ENCODE measurements at regions not wholly inside any gene's neighbourhood (a gene's known extent, or its start where the extent isn't known, plus 50 kb on each side); places are given as distances from the start of the nearest gene placed in this dataset.

GRCh38 chr2:35035883-35036282 lies 1319.7 kb upstream of the CRIM1 start:
- DNase-seq (ENCODE audit: extremely low read depth, low read depth, low spot score), result no peak

- no peak for DNase-seq (ENCODE audit: extremely low read depth, low read depth, low spot score)
These were observed 1321.8 kb upstream of the CRIM1 start for GRCh38 chr2:35033748-35034147.

DNA sequence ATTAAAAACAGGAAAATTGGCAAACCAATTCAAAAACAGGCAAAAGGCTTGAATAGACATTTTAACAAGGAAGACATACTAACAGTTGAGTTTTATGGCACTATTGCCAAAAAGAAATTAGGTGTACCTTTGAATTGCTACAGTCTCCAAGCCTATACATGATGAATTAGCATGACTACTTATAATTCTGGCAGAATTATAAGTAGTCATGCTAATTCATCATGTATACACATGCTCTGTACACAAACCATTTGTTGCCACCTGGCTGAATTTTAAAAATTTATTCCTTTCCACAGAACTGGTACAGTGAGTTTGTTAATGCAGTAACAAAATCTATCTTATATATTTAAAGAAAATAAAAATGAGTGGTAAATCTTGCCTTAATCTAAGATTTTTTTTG lies 1332.0 kb upstream of the CRIM1 start:
- DNase-seq (ENCODE audit: extremely low read depth, low read depth, low spot score), result no peak

GRCh38 chr2:35000453-35000852 lies 1355.1 kb upstream of the CRIM1 start:
- DNase-seq (ENCODE audit: extremely low read depth, low read depth, low spot score), result no peak

DNA sequence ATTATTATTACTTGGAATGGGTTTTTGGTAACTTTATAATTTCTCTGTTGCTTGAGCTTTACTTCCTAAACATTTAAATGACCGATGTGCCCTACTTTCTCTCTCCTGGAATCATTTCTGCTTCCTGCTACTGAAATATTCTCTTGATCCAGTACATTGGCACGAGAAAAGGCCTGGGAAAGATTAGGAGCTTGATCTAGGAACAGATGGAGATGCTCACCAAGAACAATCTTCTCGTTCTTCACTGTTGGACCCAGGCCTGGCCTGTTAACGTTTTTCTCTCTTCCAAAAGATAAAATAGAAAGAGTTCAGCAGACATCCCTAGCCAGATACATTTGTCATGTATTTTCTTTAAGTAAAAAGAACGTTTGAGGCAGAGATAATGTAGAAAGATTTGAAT lies 1356.8 kb upstream of the CRIM1 start:
- DNase-seq (ENCODE audit: extremely low read depth, low read depth, low spot score), result no peak

DNA sequence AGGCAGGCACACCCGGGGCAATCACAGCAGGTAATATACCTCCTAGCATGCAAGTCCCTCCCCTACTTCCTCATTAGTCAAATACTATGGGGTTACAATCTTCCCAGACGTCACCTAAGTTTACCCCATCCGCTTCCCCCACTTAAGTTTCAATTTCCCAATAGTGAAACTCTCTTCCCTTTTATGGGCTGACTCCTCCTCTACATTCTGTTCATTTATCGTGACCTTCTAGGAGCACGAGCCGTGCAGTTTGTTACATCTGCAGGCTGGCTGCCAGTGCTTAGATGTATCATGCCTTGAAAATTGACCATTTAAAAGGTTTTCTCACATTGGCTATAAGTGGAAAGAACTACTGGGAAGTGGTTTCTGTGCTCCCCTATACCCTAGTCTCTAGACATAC lies 1357.8 kb upstream of the CRIM1 start:
- no peak for DNase-seq (ENCODE audit: extremely low read depth, low read depth, low spot score)

DNA sequence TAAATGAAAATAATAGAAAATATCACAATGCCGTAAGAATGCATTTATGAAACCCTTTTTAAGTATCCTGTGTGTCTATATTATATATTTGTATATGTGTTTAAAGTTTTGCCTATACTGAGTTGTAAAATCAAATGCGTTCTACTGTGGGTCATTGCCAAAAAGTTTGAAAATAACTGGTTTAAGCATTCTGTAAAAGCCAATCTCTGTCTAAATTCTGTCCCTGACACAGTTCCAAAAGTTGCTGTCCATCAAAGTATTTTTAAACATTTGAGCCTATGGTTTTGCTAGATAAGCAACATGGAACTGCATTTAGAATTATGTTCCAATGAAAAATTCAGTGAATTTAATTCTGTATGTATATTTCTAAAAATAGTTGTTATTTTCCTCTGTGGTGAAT lies 1360.4 kb upstream of the CRIM1 start:
- DNase-seq (ENCODE audit: extremely low read depth, low read depth, low spot score), result no peak

DNA sequence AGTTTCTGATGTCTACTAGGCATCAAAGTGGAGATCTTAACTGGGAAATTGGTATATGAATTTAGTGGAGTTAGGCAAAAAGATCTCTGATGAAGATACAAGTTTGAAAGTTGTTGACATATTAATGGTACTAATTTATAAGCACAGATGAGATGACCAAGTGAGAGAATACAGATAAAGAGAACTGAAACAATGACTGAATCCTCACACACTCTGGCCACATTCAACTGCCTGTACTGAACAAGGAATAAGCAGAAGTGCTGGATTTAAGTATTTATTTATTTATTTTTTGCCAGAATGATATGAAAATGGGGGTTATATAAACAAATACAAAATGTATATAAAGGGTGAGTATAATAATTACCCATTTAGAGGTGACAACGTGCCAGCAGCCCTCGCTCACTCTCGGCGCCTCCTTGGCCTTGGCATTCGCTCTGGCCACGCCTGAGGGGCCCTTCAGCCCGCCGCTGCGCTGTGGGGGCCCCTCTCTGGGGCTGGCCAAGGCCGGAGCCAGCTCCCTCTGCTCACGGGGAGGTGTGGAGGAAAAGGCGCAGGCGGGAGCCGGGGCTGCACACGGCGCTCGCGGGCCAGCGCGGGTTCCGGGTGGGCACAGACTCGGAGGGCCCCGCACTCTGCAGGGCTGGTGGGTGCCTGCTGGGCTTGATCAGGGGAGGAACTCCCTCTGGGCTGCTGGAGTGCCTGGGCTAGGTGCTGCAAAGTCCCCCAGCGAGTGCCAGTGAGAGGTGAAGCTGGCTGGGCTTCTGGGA lies 1363.9 kb upstream of the CRIM1 start:
- no peak for DNase-seq (ENCODE audit: extremely low read depth, low read depth, low spot score)

DNA sequence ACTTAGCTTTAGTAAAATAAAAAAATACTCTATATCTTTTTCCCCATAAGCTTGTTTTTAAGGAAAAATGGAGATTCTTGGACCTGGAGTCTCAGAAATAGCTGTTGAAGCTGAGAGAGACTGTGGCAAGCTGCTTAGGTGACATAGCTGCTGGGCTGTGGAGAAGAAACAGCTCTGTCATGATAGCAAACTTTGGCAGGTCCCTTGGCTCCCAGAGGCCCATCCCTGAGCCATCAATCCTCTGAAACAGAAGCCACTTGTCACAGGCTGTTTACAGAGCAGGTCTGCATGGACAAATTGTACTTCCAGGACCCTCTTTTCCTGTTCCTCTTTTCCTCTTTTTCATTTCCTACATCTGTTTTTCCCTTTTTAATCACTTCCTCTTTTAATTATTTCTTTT lies 1370.1 kb upstream of the CRIM1 start:
- DNase-seq (ENCODE audit: extremely low read depth, low read depth, low spot score), result no peak

- DNase-seq (ENCODE audit: extremely low read depth, low read depth, low spot score), result no peak
These were observed 1374.9 kb upstream of the CRIM1 start for GRCh38 chr2:34980689-34981088.

- no peak for DNase-seq (ENCODE audit: extremely low read depth, low read depth, low spot score)
These were observed 1376.4 kb upstream of the CRIM1 start for GRCh38 chr2:34979148-34979547.

DNA sequence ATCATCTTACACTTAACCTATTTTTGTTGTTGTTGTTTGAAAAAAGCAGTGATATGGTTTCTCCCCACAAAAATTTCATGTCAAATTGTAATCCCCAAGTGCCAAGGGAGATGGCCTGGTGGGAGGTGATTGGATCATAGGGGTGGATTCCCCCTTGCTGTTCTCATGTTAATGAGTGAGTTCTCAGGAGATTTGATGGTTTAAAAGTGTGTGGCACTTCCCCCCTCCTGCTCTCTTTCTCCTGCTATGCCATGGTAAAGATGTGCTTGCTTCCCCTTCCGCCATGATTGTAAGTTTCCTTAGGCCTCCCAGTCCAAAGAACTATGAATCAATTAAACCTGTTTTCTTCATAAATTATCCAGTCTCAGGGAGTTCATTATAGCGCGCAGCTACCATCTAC lies 1362.7 kb upstream of the FAM98A start:
- no peak for DNase-seq (ENCODE audit: extremely low read depth, low read depth, low spot score)

GRCh38 chr2:34954758-34955157 lies 1355.7 kb upstream of the FAM98A start:
- no peak for DNase-seq (ENCODE audit: extremely low read depth, low read depth, low spot score)

- no peak for DNase-seq (ENCODE audit: extremely low read depth, low read depth, low spot score)
These were observed 1351.7 kb upstream of the FAM98A start for GRCh38 chr2:34950797-34951196.

DNA sequence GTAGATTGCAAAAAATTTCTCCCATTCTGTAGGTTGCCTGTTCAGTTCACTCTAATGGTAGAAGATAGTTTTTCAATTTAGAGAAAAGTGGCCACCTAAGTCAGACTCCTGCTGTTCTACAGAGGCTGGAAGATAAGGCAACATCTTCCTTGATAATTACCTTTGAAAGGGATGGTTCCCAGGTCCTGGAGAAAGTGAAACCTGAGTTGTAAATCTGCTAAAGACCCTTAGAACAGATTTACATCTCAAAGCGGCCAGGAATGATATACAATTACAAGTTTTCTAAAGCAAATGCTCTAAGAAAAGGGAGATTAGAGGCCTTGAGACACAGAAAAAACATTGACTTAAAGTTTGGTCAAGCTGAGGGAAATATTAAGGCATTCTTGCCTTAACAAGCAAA lies 1350.2 kb upstream of the FAM98A start:
- DNase-seq (ENCODE audit: extremely low read depth, low read depth, low spot score), result no peak

- no peak for DNase-seq (ENCODE audit: extremely low read depth, low read depth, low spot score)
These were observed 1337.0 kb upstream of the FAM98A start for GRCh38 chr2:34936089-34936488.

- DNase-seq (ENCODE audit: extremely low read depth, low read depth, low spot score), result no peak
These were observed 1313.0 kb upstream of the FAM98A start for GRCh38 chr2:34912084-34912483.

DNA sequence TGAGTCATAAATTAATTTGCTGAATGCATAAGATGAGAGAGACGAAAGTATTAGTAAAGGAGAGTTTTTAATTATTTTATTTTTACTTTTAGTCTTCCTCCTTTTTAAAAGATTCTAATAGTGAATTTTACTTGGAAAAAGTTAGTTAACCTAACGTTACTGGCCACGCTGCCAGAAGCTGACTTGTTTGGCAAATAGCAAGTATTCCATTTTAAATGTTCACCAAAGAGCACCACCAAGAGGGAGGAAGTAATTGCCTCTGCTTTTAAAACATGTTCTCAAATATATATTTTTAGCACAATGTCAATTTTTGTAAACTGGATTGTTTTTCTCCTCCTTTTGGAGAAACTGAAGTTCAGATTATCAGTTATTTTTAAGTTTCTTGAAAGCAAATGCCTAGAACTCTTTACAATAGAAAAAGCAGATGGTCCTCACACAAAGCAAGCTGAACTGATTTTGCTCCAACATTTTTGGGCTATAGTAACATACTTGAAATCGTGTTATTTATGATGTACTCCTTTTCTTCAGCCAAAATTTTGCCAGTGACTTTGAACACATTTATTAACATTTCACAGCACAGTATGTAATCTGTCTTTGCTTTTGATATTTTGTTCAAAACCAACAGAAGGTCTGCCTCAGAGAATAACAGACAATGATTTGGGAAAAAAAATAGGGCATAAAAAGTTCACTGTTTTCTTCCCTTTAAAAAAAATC lies 1311.0 kb upstream of the FAM98A start:
- DNase-seq (ENCODE audit: extremely low read depth, low read depth, low spot score), result no peak

DNA sequence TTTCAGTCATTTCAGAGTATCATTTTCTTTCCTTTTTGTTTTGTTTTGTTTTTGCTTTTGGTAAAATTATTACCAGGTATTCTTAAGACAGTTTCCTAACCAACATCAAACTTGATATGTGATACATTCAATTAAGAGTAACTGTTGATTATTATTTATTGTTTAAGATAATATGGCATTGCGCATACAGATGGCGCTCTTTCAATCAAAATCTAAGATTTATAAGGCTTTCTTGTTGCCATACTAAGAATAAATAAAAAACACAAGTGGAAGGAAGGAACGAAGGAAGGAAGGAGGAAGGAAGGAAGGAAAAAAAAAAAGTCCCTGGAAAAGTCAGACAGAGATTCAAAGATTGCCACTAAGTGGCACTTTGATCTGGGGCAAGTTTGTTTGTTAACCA lies 1308.7 kb upstream of the FAM98A start:
- no peak for DNase-seq (ENCODE audit: extremely low read depth, low read depth, low spot score)

DNA sequence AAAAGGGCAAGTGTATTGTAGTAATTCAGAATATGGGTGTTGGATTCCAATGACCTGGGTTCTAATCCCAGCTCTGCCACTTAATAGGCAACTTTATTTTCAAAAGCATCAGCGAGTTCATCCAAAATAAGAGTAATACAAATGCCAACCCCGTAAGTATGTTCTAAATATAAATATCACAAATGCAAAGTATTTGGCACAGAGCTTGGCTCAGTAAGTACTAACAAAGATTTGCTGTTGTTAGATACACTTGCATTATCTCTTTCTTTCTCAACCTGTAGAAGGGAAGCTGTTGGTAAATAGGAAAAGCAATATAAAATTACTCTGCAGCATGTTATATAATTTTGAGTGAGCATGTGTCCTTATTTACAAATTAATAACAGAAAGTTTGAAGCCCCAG lies 1302.6 kb upstream of the FAM98A start:
- no peak for DNase-seq (ENCODE audit: extremely low read depth, low read depth, low spot score)

GRCh38 chr2:34899079-34899478 lies 1300.0 kb upstream of the FAM98A start:
- no peak for DNase-seq (ENCODE audit: extremely low read depth, low read depth, low spot score)

GRCh38 chr2:34892766-34893165 lies 1293.7 kb upstream of the FAM98A start:
- DNase-seq (ENCODE audit: extremely low read depth, low read depth, low spot score), result no peak

DNA sequence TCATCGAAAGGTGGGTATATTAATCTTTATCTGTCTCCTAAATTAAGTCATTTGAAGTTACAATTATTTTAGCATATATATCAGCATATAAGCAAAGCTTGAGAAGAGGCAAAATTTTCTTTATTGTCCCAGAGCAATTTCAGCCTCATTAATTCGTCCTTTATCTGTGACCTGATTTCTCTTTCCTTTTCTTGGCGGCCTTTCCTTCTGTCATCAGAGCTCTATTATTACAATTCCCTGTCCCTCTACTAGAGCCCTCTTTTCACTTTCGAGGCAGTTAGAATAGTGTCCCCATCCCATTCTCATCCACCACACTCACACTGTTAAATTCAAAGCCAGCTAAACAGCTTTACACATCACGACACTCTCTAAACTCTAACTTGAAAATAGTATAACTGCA lies 1293.2 kb upstream of the FAM98A start:
- no peak for DNase-seq (ENCODE audit: extremely low read depth, low read depth, low spot score)

Measured in glomerular endothelial cell (primary cell).